ENCODE measurements at regions not wholly inside any gene's neighbourhood (a gene's known extent, or its start where the extent isn't known, plus 50 kb on each side); places are given as distances from the start of the nearest gene placed in this dataset.

DNA sequence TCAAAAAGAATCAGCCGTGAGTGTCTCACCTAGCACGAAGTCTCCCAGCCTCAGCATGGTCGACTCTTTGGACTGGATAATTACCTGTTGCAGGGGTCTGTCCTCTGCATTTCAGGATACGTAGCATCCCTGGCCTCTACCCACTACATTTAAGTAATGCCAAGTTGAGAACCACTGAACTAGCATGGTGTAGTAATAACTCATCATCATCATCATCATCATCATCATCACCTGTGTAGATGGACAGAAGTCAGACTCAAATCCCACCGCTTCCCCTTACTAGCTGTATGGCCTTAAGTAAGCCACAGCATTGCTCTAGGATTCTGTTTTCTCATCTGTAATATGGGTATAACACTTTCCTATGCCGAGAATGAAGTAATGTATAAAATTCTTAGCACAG, 373.1 kb upstream of the XYLT1 start:
- Histone ChIP-seq H3K4me3 (ENCODE audit: low read length) (no peak overlapping the region), H3K36me3 (ENCODE audit: insufficient read depth, low read length) (no peaks in the 10 kb centered on the region), H3K4me1 (ENCODE audit: insufficient read depth, low read length) (no peaks in the 10 kb centered on the region), H3K9me3 (ENCODE audit: low read length) (no peaks in the 10 kb centered on the region), H3K27me3 (ENCODE audit: insufficient read depth, low read length, poor library complexity, severe bottlenecking) (no peaks in the 10 kb centered on the region), H3K27ac (ENCODE audit: low read depth, low read length) (no peak overlapping the region)
- no peak overlapping the region for H3K4me3 Mint-ChIP-seq
- no peak overlapping the region for H3K27ac Mint-ChIP-seq
- H3K4me1 Mint-ChIP-seq: no peaks in the 10 kb centered on the region
- no peaks in the 10 kb centered on the region for H3K36me3 Mint-ChIP-seq
- no peak for DNase-seq
- ChIA-PET CTCF (no interaction called here), POLR2A (no interaction called here)
- peaks cover 3 to 4% of the 10 kb centered on the region in 2 donors for H3K27me3 Mint-ChIP-seq
- H3K9me3 Mint-ChIP-seq: peaks cover 0 to 2% (median 0%) of the 10 kb centered on the region in 5 donors

DNA sequence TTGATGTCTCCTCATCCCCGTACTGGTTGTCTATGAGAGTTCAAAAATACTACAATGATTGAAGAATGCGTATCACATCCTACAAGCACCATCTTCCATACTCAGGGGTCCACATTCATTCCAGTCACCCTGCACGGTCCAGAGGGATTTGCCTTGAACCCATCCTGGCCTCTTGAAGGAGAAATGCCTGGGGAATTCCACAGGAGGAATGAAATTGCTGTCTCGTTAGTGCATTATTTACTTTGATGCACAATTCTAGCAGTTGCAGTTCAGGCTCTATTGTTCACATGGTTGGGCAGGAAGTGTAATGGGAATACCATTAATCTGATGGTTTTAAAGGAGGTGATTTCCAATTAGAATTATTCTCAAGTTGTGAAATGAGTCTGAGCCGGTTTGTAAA, 369.1 kb upstream of the XYLT1 start:
- H3K9me3 Mint-ChIP-seq: peaks cover 0 to 2% (median 0%) of the 10 kb centered on the region in 5 donors
- no peak overlapping the region for H3K4me3 ChIP-seq (ENCODE audit: low read length)
- no peaks in the 10 kb centered on the region for H3K27me3 ChIP-seq (ENCODE audit: insufficient read depth, low read length, poor library complexity, severe bottlenecking)
- no peak overlapping the region for H3K27ac Mint-ChIP-seq
- no peaks in the 10 kb centered on the region for H3K36me3 Mint-ChIP-seq
- ChIA-PET POLR2A (no interaction called here), CTCF (no interaction called here)
- no peaks in the 10 kb centered on the region for H3K9me3 ChIP-seq (ENCODE audit: low read length)
- no peaks in the 10 kb centered on the region for H3K4me1 ChIP-seq (ENCODE audit: insufficient read depth, low read length)
- H3K4me1 Mint-ChIP-seq: no peaks in the 10 kb centered on the region
- no peak overlapping the region for H3K27ac ChIP-seq (ENCODE audit: low read depth, low read length)
- H3K27me3 Mint-ChIP-seq: peaks cover 3 to 4% of the 10 kb centered on the region in 2 donors
- no peak for DNase-seq
- no peaks in the 10 kb centered on the region for H3K36me3 ChIP-seq (ENCODE audit: insufficient read depth, low read length)
- no peak overlapping the region for H3K4me3 Mint-ChIP-seq

DNA sequence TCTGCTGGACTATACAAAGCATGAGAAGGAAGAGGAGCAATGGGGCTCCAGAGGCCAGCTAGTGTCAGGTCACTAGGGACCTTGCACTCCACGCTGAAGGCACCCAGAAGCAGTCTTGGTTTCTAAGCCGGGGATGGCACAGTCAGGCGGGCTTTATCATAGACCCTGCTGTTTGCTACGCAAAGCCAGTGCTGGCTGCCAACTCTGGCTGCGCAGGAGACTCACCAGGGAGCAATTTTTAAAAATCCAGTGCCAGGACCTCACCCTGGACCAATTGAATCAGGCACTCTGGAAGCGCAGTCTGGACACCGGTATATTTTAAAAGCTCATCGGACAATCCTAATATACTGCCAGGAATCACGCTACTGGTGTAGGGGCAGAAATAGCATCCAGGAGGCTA, 368.5 kb upstream of the XYLT1 start:
- Histone ChIP-seq H3K4me3 (ENCODE audit: low read length) (no peak overlapping the region), H3K27ac (ENCODE audit: low read depth, low read length) (no peak overlapping the region), H3K27me3 (ENCODE audit: insufficient read depth, low read length, poor library complexity, severe bottlenecking) (no peaks in the 10 kb centered on the region), H3K9me3 (ENCODE audit: low read length) (no peaks in the 10 kb centered on the region), H3K4me1 (ENCODE audit: insufficient read depth, low read length) (no peaks in the 10 kb centered on the region), H3K36me3 (ENCODE audit: insufficient read depth, low read length) (no peaks in the 10 kb centered on the region)
- Mint-ChIP-seq H3K4me1 (no peaks in the 10 kb centered on the region), H3K27ac (no peak overlapping the region), H3K27me3 (peaks cover 3 to 4% of the 10 kb centered on the region in 2 donors), H3K4me3 (peak overlapping the region in 1 of 7 donors; percentile 24), H3K36me3 (no peaks in the 10 kb centered on the region), H3K9me3 (peaks cover 0 to 2% (median 0%) of the 10 kb centered on the region in 5 donors)
- no peak for DNase-seq
- CTCF ChIA-PET: no interaction called here
- POLR2A ChIA-PET: no interaction called here

DNA sequence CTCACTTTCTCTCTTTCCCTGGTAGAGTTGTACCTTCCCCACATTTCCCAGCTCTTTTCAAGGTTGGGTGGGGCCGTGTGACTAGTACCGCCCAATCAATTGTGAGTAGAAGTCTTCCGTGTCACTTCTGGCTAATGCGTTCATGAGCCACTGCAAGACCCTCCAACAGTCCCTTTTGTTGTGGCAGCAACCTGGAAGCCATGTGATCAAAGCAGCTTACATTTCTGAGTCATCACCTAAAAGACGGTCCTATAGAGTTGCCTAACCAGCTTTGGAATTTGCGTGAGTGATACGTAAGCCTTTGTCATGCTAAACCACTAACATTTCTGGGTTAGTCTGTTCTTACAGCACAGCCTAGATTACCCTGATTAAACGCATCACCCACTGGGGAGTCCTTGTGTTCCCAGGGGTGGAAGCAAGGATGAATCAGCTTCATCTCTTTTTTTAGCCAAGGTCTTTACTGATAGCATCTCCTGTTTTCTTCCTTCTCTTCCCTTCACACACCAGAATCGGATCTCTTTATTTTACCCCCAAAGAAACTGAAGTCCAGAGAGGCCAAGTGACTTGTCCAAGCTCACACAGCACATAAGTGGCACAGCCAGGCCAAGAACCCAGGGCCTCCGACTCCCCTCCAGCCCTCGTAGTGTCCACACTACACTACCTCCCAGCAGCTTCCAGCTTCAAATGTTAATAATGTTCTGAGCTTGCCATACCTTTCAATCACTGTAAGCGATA, 366.3 kb upstream of the XYLT1 start:
- Histone ChIP-seq H3K4me3 (ENCODE audit: low read length) (no peak overlapping the region), H3K27me3 (ENCODE audit: insufficient read depth, low read length, poor library complexity, severe bottlenecking) (no peaks in the 10 kb centered on the region), H3K36me3 (ENCODE audit: insufficient read depth, low read length) (no peaks in the 10 kb centered on the region), H3K9me3 (ENCODE audit: low read length) (no peaks in the 10 kb centered on the region), H3K4me1 (ENCODE audit: insufficient read depth, low read length) (no peaks in the 10 kb centered on the region), H3K27ac (ENCODE audit: low read depth, low read length) (no peak overlapping the region)
- Mint-ChIP-seq H3K36me3 (no peaks in the 10 kb centered on the region), H3K27me3 (no peaks in the 10 kb centered on the region), H3K27ac (no peak overlapping the region), H3K9me3 (peaks cover 0 to 2% (median 0%) of the 10 kb centered on the region in 5 donors), H3K4me3 (no peak overlapping the region), H3K4me1 (no peaks in the 10 kb centered on the region)
- CTCF ChIA-PET: no interaction called here
- POLR2A ChIA-PET: no interaction called here
- no peak for DNase-seq

DNA sequence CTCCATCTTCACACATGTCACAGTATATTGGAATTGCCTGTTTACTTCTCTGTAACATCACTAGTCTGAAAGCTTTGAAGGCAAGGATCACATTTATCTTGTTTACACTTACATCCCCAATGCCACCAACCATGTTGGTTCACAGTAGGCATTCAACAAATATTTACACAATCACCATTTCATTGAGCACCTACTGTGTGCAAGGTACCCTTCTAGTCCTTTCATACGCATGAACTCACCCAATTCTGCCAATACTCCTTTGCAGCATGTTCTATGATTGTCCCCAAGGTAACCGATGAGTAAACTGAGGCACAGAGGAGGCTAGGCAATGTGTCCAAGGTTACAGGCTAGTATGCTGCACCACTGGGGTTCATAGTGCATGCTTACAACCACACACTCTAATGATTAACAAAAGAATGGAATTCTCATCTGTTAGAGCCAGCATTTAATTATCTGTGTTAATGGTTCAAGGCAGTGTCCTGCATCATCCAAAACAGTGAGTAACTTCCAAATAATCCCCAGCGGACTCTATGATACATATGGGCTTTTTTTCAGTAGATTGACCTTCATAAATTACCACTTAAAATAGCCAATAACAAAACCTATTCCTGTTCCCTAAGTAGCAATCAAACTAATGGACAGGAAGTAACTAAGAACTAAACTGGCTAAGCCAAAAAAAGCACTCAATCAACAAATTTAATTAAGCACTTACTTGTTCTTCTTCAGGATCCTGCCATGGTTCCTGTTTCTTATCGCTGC, 364.5 kb upstream of the XYLT1 start:
- H3K36me3 Mint-ChIP-seq: no peaks in the 10 kb centered on the region
- ChIA-PET CTCF (no interaction called here), POLR2A (no interaction called here)
- H3K9me3 Mint-ChIP-seq: no peaks in the 10 kb centered on the region
- Histone ChIP-seq H3K4me3 (ENCODE audit: low read length) (no peak overlapping the region), H3K9me3 (ENCODE audit: low read length) (no peaks in the 10 kb centered on the region), H3K4me1 (ENCODE audit: insufficient read depth, low read length) (no peaks in the 10 kb centered on the region), H3K27ac (ENCODE audit: low read depth, low read length) (no peak overlapping the region), H3K27me3 (ENCODE audit: insufficient read depth, low read length, poor library complexity, severe bottlenecking) (no peaks in the 10 kb centered on the region), H3K36me3 (ENCODE audit: insufficient read depth, low read length) (no peaks in the 10 kb centered on the region)
- no peak overlapping the region for H3K27ac Mint-ChIP-seq
- no peaks in the 10 kb centered on the region for H3K4me1 Mint-ChIP-seq
- H3K4me3 Mint-ChIP-seq: no peak overlapping the region
- no peaks in the 10 kb centered on the region for H3K27me3 Mint-ChIP-seq
- DNase-seq: no peak

DNA sequence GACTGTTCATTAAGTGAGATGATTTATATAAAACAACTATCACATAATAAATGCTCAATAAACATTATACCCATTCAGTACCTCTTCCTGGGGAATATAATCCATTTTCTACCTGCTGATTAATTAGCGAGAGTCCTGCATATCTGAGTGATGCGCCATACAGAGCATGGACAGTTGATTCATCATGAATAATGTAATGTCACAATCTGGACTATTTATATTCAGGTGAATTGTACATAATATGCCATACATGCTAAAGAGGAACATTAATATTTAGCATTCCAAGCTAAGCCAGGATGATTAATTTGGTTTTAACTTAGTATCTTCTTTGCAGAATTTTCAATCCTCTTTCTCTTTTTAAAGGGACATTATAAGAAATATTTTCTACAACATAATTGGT, 362.0 kb upstream of the XYLT1 start:
- no peaks in the 10 kb centered on the region for H3K9me3 Mint-ChIP-seq
- Histone ChIP-seq H3K9me3 (ENCODE audit: low read length) (no peaks in the 10 kb centered on the region), H3K4me1 (ENCODE audit: insufficient read depth, low read length) (no peaks in the 10 kb centered on the region), H3K27me3 (ENCODE audit: insufficient read depth, low read length, poor library complexity, severe bottlenecking) (no peaks in the 10 kb centered on the region), H3K4me3 (ENCODE audit: low read length) (no peak overlapping the region), H3K36me3 (ENCODE audit: insufficient read depth, low read length) (no peaks in the 10 kb centered on the region), H3K27ac (ENCODE audit: low read depth, low read length) (no peak overlapping the region)
- no peaks in the 10 kb centered on the region for H3K4me1 Mint-ChIP-seq
- CTCF ChIA-PET: no interaction called here
- no peak for DNase-seq
- H3K27me3 Mint-ChIP-seq: no peaks in the 10 kb centered on the region
- POLR2A ChIA-PET: no interaction called here
- no peak overlapping the region for H3K27ac Mint-ChIP-seq
- no peak overlapping the region for H3K4me3 Mint-ChIP-seq
- no peaks in the 10 kb centered on the region for H3K36me3 Mint-ChIP-seq

DNA sequence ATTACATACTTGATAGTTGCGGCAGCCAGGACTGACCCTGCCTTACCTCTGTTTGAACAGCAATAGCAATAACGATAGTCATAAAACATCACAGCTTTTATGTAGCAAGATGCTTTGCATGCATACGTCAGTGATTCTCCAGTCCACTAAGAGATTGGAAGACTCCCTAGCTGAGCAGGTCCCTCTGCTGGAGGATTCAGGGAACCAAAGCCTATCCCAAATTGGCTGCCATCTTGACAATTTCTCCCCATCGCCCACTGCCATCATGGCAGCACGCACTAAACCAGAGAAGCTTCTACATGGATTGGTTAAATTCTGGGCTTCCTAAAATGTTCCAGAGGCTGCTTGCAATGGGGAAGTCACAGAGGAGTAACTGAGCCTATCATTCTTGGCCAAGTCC, 360.6 kb upstream of the XYLT1 start:
- H3K36me3 ChIP-seq (ENCODE audit: insufficient read depth, low read length): no peaks in the 10 kb centered on the region
- POLR2A ChIA-PET: no interaction called here
- CTCF ChIA-PET: no interaction called here
- H3K27me3 Mint-ChIP-seq: no peaks in the 10 kb centered on the region
- no peaks in the 10 kb centered on the region for H3K27me3 ChIP-seq (ENCODE audit: insufficient read depth, low read length, poor library complexity, severe bottlenecking)
- H3K4me3 ChIP-seq (ENCODE audit: low read length): no peak overlapping the region
- H3K9me3 ChIP-seq (ENCODE audit: low read length): no peaks in the 10 kb centered on the region
- H3K36me3 Mint-ChIP-seq: no peaks in the 10 kb centered on the region
- no peak overlapping the region for H3K27ac ChIP-seq (ENCODE audit: low read depth, low read length)
- H3K4me3 Mint-ChIP-seq: no peak overlapping the region
- H3K4me1 Mint-ChIP-seq: no peaks in the 10 kb centered on the region
- H3K9me3 Mint-ChIP-seq: no peaks in the 10 kb centered on the region
- H3K27ac Mint-ChIP-seq: no peak overlapping the region
- no peaks in the 10 kb centered on the region for H3K4me1 ChIP-seq (ENCODE audit: insufficient read depth, low read length)
- DNase-seq: no peak

DNA sequence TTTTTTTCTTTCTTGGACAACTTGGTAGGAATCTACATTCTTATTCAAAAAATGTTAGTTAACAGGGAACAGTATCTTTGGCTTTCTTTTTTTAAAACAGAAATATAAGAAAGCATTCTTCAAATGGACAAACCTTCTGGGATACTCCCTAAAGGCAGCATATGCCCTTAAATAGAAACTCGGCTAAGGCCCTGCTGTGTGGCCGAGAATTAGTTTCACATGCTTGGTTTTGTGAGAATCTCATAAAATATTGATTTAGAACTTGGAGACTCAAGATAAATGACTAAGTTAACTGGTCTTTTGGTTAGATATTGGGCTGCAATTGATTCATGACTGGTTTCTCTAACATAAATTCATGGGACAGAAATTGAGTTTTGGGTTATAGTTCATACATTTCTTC, 359.9 kb upstream of the XYLT1 start:
- Mint-ChIP-seq H3K27me3 (no peaks in the 10 kb centered on the region), H3K9me3 (no peaks in the 10 kb centered on the region), H3K4me3 (no peak overlapping the region), H3K36me3 (no peaks in the 10 kb centered on the region), H3K4me1 (no peaks in the 10 kb centered on the region), H3K27ac (no peak overlapping the region)
- Histone ChIP-seq H3K4me1 (ENCODE audit: insufficient read depth, low read length) (no peaks in the 10 kb centered on the region), H3K36me3 (ENCODE audit: insufficient read depth, low read length) (no peaks in the 10 kb centered on the region), H3K27ac (ENCODE audit: low read depth, low read length) (no peak overlapping the region), H3K9me3 (ENCODE audit: low read length) (no peaks in the 10 kb centered on the region), H3K4me3 (ENCODE audit: low read length) (no peak overlapping the region), H3K27me3 (ENCODE audit: insufficient read depth, low read length, poor library complexity, severe bottlenecking) (no peaks in the 10 kb centered on the region)
- ChIA-PET CTCF (no interaction called here), POLR2A (no interaction called here)
- DNase-seq: no peak
